ENCODE measurements at regions not wholly inside any gene's neighbourhood (a gene's known extent, or its start where the extent isn't known, plus 50 kb on each side); places are given as distances from the start of the nearest gene placed in this dataset.

GRCh38 chr12:124631681-124632256, 64.4 kb upstream of the NCOR2 start:
- no peak for DNase-seq
- no peaks in the 10 kb centered on the region for H3K79me2 ChIP-seq (ENCODE audit: insufficient read depth, low read length)
- H2BK12ac ChIP-seq (ENCODE audit: insufficient read length, low read depth, low read length) = no peak overlapping the region
- H2BK15ac ChIP-seq (ENCODE audit: low read depth, low read length) = no peak overlapping the region
- H3K4me1 Mint-ChIP-seq = peaks cover 33 to 35% of the 10 kb centered on the region in 2 experiments
- no peak overlapping the region for H3K56ac ChIP-seq (ENCODE audit: insufficient read length, low read depth, low read length)
- H3K79me1 ChIP-seq (ENCODE audit: insufficient read depth, low read depth, low read length, poor library complexity, severe bottlenecking) = no peaks in the 10 kb centered on the region
- no peaks in the 10 kb centered on the region for H3K9me3 ChIP-seq (ENCODE audit: control insufficient read depth, low read depth, low read length)
- no peak overlapping the region for H3K4me3 Mint-ChIP-seq
- H4K91ac ChIP-seq (ENCODE audit: insufficient read length, low read depth, low read length) = no peak overlapping the region
- no peak overlapping the region for H2BK20ac ChIP-seq (ENCODE audit: low read depth, low read length, poor library complexity, severe bottlenecking)
- peak overlapping the region; percentile 72 for H2BK120ac ChIP-seq (ENCODE audit: low read depth, low read length, poor library complexity, severe bottlenecking)
- H3K23ac ChIP-seq (ENCODE audit: insufficient read length, low read depth, low read length) = no peak overlapping the region
- no peak overlapping the region for H2AFZ ChIP-seq (ENCODE audit: low read length)
- no peak overlapping the region for H3K14ac ChIP-seq (ENCODE audit: insufficient read depth, low read length)
- peak overlapping the region in 1 of 3 experiments; percentile 85; a peak in 1 of 7 replicates for H3K27ac Mint-ChIP-seq
- H3K36me3 Mint-ChIP-seq (ENCODE audit: insufficient read depth in 1 of 3, low read depth in 3 of 3) = no peaks in the 10 kb centered on the region
- TF ChIP-seq, protein P1, sequence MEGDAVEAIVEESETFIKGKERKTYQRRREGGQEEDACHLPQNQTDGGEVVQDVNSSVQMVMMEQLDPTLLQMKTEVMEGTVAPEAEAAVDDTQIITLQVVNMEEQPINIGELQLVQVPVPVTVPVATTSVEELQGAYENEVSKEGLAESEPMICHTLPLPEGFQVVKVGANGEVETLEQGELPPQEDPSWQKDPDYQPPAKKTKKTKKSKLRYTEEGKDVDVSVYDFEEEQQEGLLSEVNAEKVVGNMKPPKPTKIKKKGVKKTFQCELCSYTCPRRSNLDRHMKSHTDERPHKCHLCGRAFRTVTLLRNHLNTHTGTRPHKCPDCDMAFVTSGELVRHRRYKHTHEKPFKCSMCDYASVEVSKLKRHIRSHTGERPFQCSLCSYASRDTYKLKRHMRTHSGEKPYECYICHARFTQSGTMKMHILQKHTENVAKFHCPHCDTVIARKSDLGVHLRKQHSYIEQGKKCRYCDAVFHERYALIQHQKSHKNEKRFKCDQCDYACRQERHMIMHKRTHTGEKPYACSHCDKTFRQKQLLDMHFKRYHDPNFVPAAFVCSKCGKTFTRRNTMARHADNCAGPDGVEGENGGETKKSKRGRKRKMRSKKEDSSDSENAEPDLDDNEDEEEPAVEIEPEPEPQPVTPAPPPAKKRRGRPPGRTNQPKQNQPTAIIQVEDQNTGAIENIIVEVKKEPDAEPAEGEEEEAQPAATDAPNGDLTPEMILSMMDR (conservative IDR thresholded peaks at IDR 0.05) = no peak
- H3K9ac ChIP-seq (ENCODE audit: extremely low read depth, insufficient read length, low read length) = no peak overlapping the region
- H3K4ac ChIP-seq (ENCODE audit: low read depth, low read length) = no peak overlapping the region; the same call in 1 of the 2 replicates
- no peak overlapping the region for H2AK5ac ChIP-seq (ENCODE audit: insufficient read length, low read length)
- H3K27me3 ChIP-seq (ENCODE audit: insufficient read depth, low read length) = no peaks in the 10 kb centered on the region
- no peaks in the 10 kb centered on the region for H4K20me1 ChIP-seq (ENCODE audit: control insufficient read depth, insufficient read depth, insufficient read length)
- no peak overlapping the region for H2BK5ac ChIP-seq (ENCODE audit: insufficient read length, low read length)
- no peak overlapping the region for H4K8ac ChIP-seq (replicated peaks; ENCODE audit: insufficient read length, low read depth, low read length)
- peaks cover 2% of the 10 kb centered on the region; the same call in 1 of the 2 replicates for H3K4me1 ChIP-seq (ENCODE audit: insufficient read depth, low read length)
- H3T11ph ChIP-seq (ENCODE audit: low read length) = no peak overlapping the region
- H3K18ac ChIP-seq (ENCODE audit: insufficient read length, low read depth, low read length) = no peak overlapping the region
- WGBS (ENCODE audit: extremely low coverage, insufficient read length, low lambda C conversion rate) = no CpG with 5 or more reads among the region's 11 CpGs
- no peaks in the 10 kb centered on the region; a peak in 2 of 5 replicates for H3K9me3 Mint-ChIP-seq
- H3K27ac ChIP-seq (ENCODE audit: insufficient read length, low read depth, low read length) = no peak overlapping the region
- H3K23me2 ChIP-seq (ENCODE audit: insufficient read length, low read depth, low read length, poor library complexity, severe bottlenecking) = no peaks in the 10 kb centered on the region
- no peaks in the 10 kb centered on the region for H3K27me3 Mint-ChIP-seq (ENCODE audit: low read depth)
- no peak overlapping the region for H4K5ac ChIP-seq (ENCODE audit: insufficient read length, low read depth, low read length)
- no peak overlapping the region for H3K4me2 ChIP-seq (ENCODE audit: insufficient read depth, insufficient read length, low read length)

Data from H9 (cell line).